WTC11 (cell line): ENCODE measurements at regions not wholly inside any gene's neighbourhood (a gene's known extent, or its start where the extent isn't known, plus 50 kb on each side); places are given as distances from the start of the nearest gene placed in this dataset.

Experiments used
- CBFB ChIP-seq: sonication (generic); formaldehyde crosslinking; IDR thresholded peaks from 2 replicates; pipeline ENCODE4 v1.8.1; 2022; ENCODE audit warnings: mild to moderate bottlenecking, low read depth, missing genetic modification reagents
- CDX4 ChIP-seq: fragments of 250-450 bp; sonication (Bioruptor Pico); IDR thresholded peaks from 2 replicates; pipeline ENCODE4 v1.9.0; 2021; ENCODE audit warnings: moderate library complexity, mild to moderate bottlenecking, inconsistent platforms, borderline replicate concordance
- CTCF ChIP-seq: fragments of 200-600 bp; IDR thresholded peaks from 2 replicates; pipeline ENCODE4 v1.8.0; 2022; ENCODE audit warnings: antibody characterized with exemption
- JUN ChIP-seq: sonication (generic); formaldehyde crosslinking; IDR thresholded peaks from 2 replicates; pipeline ENCODE4 v1.8.0; 2023; ENCODE audit warnings: mild to moderate bottlenecking, missing genetic modification reagents
- MAX ChIP-seq: sonication (generic); formaldehyde crosslinking; IDR thresholded peaks from 2 replicates; pipeline ENCODE4 v1.8.0; 2022; ENCODE audit warnings: mild to moderate bottlenecking, missing genetic modification reagents
- NFYB ChIP-seq: sonication (generic); formaldehyde crosslinking; conservative IDR thresholded peaks from 2 replicates; pipeline ENCODE4 v1.8.0; 2022; ENCODE audit warnings: low read depth, missing genetic modification reagents
- RORB ChIP-seq: fragments of 250-450 bp; sonication (Bioruptor Pico); IDR thresholded peaks from 2 replicates; pipeline ENCODE4 v1.9.0; 2021; ENCODE audit warnings: mild to moderate bottlenecking
- TCF7 ChIP-seq: sonication (generic); formaldehyde crosslinking; IDR thresholded peaks from 2 replicates; pipeline ENCODE4 v1.8.0; 2022; ENCODE audit warnings: mild to moderate bottlenecking, low read depth, missing genetic modification reagents, moderate library complexity
- USF1 ChIP-seq: sonication (generic); formaldehyde crosslinking; IDR thresholded peaks from 2 replicates; pipeline ENCODE4 v1.8.0; 2022; ENCODE audit warnings: mild to moderate bottlenecking, missing genetic modification reagents
- ZNF232 ChIP-seq: sonication (generic); formaldehyde crosslinking; IDR thresholded peaks from 2 replicates; pipeline ENCODE4 v1.8.0; 2022; ENCODE audit warnings: mild to moderate bottlenecking, missing genetic modification reagents
- TF ChIP-seq, protein P1 (sequence below): sonication (generic); formaldehyde crosslinking; IDR thresholded peaks from 2 replicates; pipeline ENCODE4 v1.8.1; 2023; ENCODE audit warnings: mild to moderate bottlenecking, missing genetic modification reagents, moderate library complexity
- TF ChIP-seq, protein P2 (sequence below): sonication (generic); formaldehyde crosslinking; IDR thresholded peaks from 2 replicates; pipeline ENCODE4 v1.8.0; 2023; ENCODE audit warnings: mild to moderate bottlenecking, missing genetic modification reagents
- TF ChIP-seq, protein P3 (sequence below): sonication (generic); formaldehyde crosslinking; conservative IDR thresholded peaks from 2 replicates; pipeline ENCODE4 v1.8.1; 2023; ENCODE audit warnings: mild to moderate bottlenecking, low read depth, missing genetic modification reagents, moderate library complexity

DNA sequence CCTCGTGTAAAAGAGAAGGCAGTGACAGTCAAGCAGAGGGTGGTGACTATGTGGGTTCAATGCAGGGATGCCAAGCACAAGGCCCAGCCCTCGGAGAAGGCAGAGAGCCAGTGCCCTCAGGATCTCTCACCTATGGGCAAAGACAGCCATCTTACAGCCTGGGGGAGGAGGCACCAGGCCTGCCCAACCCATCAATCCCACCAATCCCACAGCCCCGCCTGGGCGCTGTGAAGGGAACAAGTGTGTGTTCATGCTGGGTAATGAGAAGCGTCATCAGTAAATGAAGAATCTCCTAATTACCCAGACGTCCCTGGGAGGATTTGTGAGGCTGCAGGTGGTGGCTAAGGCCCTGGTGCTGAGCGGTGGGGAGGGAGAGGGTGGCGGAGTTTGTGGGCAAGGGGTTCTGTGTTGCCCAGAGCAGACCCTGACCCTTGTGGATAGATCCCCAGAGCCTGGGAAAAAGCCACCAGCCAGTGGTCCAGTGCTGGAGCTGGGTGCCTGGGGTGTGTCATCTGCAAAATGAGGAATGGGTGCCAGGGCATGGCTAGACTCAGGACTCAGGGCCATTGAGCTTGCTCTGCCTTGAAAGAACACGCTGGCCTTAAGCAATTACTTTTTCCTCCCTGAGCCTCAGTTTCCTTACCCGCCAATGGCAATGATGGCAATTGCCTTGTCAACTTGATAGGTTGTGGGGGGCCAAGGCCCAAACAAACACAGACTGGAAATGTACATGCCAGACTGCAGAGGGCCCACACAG is 128.1 kb upstream of the UNC5B start:
- TF ChIP-seq CTCF (no peak), JUN (CRISPR knock-in tag) (no peak), ZNF232 (CRISPR knock-in tag) (no peak), TCF7 (CRISPR knock-in tag) (no peak), USF1 (CRISPR knock-in tag) (no peak), MAX (CRISPR knock-in tag) (no peak), CBFB (CRISPR knock-in tag) (no peak), CDX4 (CRISPR knock-in tag) (no peak), RORB (CRISPR knock-in tag) (no peak), NFYB (no peak)
- TF ChIP-seq, protein P1, sequence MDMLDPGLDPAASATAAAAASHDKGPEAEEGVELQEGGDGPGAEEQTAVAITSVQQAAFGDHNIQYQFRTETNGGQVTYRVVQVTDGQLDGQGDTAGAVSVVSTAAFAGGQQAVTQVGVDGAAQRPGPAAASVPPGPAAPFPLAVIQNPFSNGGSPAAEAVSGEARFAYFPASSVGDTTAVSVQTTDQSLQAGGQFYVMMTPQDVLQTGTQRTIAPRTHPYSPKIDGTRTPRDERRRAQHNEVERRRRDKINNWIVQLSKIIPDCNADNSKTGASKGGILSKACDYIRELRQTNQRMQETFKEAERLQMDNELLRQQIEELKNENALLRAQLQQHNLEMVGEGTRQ (CRISPR knock-in tag), result no peak
- TF ChIP-seq, protein P2, sequence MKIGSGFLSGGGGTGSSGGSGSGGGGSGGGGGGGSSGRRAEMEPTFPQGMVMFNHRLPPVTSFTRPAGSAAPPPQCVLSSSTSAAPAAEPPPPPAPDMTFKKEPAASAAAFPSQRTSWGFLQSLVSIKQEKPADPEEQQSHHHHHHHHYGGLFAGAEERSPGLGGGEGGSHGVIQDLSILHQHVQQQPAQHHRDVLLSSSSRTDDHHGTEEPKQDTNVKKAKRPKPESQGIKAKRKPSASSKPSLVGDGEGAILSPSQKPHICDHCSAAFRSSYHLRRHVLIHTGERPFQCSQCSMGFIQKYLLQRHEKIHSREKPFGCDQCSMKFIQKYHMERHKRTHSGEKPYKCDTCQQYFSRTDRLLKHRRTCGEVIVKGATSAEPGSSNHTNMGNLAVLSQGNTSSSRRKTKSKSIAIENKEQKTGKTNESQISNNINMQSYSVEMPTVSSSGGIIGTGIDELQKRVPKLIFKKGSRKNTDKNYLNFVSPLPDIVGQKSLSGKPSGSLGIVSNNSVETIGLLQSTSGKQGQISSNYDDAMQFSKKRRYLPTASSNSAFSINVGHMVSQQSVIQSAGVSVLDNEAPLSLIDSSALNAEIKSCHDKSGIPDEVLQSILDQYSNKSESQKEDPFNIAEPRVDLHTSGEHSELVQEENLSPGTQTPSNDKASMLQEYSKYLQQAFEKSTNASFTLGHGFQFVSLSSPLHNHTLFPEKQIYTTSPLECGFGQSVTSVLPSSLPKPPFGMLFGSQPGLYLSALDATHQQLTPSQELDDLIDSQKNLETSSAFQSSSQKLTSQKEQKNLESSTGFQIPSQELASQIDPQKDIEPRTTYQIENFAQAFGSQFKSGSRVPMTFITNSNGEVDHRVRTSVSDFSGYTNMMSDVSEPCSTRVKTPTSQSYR (CRISPR knock-in tag), result no peak
- TF ChIP-seq, protein P3, sequence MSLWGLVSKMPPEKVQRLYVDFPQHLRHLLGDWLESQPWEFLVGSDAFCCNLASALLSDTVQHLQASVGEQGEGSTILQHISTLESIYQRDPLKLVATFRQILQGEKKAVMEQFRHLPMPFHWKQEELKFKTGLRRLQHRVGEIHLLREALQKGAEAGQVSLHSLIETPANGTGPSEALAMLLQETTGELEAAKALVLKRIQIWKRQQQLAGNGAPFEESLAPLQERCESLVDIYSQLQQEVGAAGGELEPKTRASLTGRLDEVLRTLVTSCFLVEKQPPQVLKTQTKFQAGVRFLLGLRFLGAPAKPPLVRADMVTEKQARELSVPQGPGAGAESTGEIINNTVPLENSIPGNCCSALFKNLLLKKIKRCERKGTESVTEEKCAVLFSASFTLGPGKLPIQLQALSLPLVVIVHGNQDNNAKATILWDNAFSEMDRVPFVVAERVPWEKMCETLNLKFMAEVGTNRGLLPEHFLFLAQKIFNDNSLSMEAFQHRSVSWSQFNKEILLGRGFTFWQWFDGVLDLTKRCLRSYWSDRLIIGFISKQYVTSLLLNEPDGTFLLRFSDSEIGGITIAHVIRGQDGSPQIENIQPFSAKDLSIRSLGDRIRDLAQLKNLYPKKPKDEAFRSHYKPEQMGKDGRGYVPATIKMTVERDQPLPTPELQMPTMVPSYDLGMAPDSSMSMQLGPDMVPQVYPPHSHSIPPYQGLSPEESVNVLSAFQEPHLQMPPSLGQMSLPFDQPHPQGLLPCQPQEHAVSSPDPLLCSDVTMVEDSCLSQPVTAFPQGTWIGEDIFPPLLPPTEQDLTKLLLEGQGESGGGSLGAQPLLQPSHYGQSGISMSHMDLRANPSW, result no peak
